ENCODE measurements at regions not wholly inside any gene's neighbourhood (a gene's known extent, or its start where the extent isn't known, plus 50 kb on each side); places are given as distances from the start of the nearest gene placed in this dataset.

GRCh38 chr3:31302343-31302742 lies 230.4 kb upstream of the STT3B start:
- DNase-seq (no peak), ATAC-seq (no peak)
- peaks cover 12% of the 10 kb centered on the region for H3K4me1 ChIP-seq
- no peak overlapping the region for H3K27ac ChIP-seq
- H3K9me3 ChIP-seq = peaks cover 9% of the 10 kb centered on the region
- no peak overlapping the region for H3K4me3 ChIP-seq
- H3K36me3 ChIP-seq = no peaks in the 10 kb centered on the region
- H3K27me3 ChIP-seq (ENCODE audit: low read depth) = no peaks in the 10 kb centered on the region
- TF ChIP-seq CTCF (IDR thresholded peaks at IDR 0.05) = no peak
- intact Hi-C loops (cut with DNase I) = no loop called here

GRCh38 chr3:31305340-31305739 lies 227.4 kb upstream of the STT3B start:
- Histone ChIP-seq H3K36me3 (no peaks in the 10 kb centered on the region), H3K4me3 (no peak overlapping the region), H3K4me1 (peaks cover 9% of the 10 kb centered on the region), H3K27me3 (ENCODE audit: low read depth) (no peaks in the 10 kb centered on the region), H3K27ac (no peak overlapping the region), H3K9me3 (no peaks in the 10 kb centered on the region)
- intact Hi-C loops (cut with DNase I) = no loop called here
- DNase-seq = no peak
- ATAC-seq = no peak
- TF ChIP-seq CTCF (IDR thresholded peaks at IDR 0.05) = no peak

- Histone ChIP-seq H3K4me1 (no peaks in the 10 kb centered on the region), H3K4me3 (no peak overlapping the region), H3K27me3 (ENCODE audit: low read depth) (no peaks in the 10 kb centered on the region), H3K36me3 (no peaks in the 10 kb centered on the region), H3K27ac (no peak overlapping the region), H3K9me3 (no peaks in the 10 kb centered on the region)
- ATAC-seq = no peak
- no peak for TF ChIP-seq CTCF (IDR thresholded peaks at IDR 0.05)
- no peak for DNase-seq
- intact Hi-C loops (cut with DNase I) = no loop called here
Observed at GRCh38 chr3:31307131-31307785, 225.5 kb upstream of the STT3B start.

- H3K4me3 ChIP-seq = no peak overlapping the region
- H3K36me3 ChIP-seq = no peaks in the 10 kb centered on the region
- intact Hi-C loops (cut with DNase I) = no loop called here
- TF ChIP-seq CTCF (IDR thresholded peaks at IDR 0.05) = no peak
- no peak overlapping the region for H3K27ac ChIP-seq
- DNase-seq (no peak), ATAC-seq (no peak)
- peaks cover 4% of the 10 kb centered on the region for H3K9me3 ChIP-seq
- no peaks in the 10 kb centered on the region for H3K4me1 ChIP-seq
- no peaks in the 10 kb centered on the region for H3K27me3 ChIP-seq (ENCODE audit: low read depth)
Observed at GRCh38 chr3:31311559-31311958, 221.2 kb upstream of the STT3B start.

- no peaks in the 10 kb centered on the region for H3K4me1 ChIP-seq
- DNase-seq (no peak), ATAC-seq (no peak)
- no peak for TF ChIP-seq CTCF (IDR thresholded peaks at IDR 0.05)
- no peak overlapping the region for H3K4me3 ChIP-seq
- H3K27me3 ChIP-seq (ENCODE audit: low read depth) = no peaks in the 10 kb centered on the region
- peaks cover 4% of the 10 kb centered on the region for H3K9me3 ChIP-seq
- intact Hi-C loops (cut with DNase I) = no loop called here
- no peaks in the 10 kb centered on the region for H3K36me3 ChIP-seq
- no peak overlapping the region for H3K27ac ChIP-seq
Observed at GRCh38 chr3:31312400-31312799, 220.3 kb upstream of the STT3B start.
